HG03575 (cell line): ENCODE measurements at regions not wholly inside any gene's neighbourhood (a gene's known extent, or its start where the extent isn't known, plus 50 kb on each side); places are given as distances from the start of the nearest gene placed in this dataset.
"Not testable (repeated sequence)": the region's sequence is repeated elsewhere in the genome, so short reads cannot be mapped to it uniquely, and the experiment has no call there.

Source experiments
- ATAC-seq: cut with Tn5 transposase; IDR thresholded peaks from one replicate; pipeline ENCODE4 v1.9.1; 2021; ENCODE audit not compliant: unreplicated experiment, insufficient number of reproducible peaks, low FRiP score; ENCODE audit errors: extremely low read depth

DNA sequence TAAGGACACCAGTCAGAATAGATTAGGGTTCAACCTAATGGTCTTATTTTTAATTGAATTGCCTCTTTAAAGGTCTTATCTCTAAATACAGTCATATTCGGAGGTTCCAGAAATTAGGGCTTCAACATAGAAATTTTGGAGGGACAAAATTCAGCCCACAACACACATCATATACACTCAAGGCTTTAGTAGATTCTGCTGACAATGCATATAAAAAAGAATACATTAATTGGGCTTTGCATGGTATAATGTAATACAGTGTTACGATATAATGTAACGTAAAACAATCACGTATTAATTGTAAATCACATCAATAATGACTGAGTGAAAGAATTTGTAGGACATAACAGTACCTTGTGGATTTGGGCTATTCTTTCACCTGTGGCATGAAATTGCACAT lies 787.8 kb downstream of the STIM2 start:
- no peak for ATAC-seq

DNA sequence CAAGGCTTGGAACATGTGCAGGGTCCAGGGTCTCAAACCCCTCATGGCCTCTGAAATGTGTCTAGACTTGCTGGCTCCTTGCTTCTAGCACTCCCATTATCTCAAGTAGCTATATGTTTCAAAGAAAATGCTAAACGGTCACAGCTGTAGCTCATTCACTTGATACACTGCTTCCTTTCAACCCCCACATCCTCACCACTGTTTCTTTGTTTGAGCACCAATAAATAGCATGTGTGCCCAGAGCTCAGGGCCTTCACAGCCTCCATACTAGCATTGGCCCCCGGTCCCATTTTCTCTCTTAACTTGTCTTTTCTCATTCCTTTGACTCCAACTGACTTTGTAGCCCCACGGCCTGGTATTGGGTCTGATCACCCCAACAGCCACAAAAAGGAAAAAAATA lies 801.8 kb downstream of the STIM2 start:
- ATAC-seq, result no peak

DNA sequence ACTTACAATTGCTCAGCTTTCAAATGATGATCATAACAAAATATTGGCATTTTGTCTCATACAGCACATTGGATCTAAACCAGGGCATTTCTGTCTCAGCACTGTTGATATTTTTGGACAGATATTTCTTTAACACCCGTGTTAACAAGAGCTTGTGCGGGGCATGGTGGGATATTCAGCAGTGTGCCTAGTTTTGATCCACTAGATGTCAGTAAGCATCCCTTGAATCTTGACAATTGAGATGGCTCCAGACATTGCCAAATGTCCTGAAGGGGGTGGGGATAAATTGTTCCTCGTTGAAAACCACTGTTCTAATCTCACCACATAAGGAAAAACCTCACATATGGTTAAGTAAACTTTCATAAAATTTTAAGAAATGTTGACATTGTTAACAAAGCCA lies 806.3 kb downstream of the STIM2 start:
- ATAC-seq, result no peak

DNA sequence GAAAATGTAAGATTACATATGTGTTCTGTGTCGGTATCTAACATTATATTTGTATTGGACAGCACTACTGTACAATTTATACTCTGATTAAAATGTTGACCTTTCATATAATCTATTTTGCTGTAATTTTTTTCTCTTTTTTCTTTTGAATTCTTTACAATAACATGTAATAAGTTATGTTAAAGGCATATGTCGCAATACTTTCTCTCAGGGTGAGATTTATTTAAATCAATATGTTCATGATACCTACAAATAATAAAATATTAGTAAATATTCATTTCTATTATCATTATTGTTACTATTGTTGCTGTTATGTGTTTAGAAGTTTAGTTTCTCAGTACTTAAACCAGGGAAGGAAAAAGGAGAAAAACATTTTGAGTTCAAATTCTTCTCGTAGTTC lies 807.4 kb downstream of the STIM2 start:
- no peak for ATAC-seq

DNA sequence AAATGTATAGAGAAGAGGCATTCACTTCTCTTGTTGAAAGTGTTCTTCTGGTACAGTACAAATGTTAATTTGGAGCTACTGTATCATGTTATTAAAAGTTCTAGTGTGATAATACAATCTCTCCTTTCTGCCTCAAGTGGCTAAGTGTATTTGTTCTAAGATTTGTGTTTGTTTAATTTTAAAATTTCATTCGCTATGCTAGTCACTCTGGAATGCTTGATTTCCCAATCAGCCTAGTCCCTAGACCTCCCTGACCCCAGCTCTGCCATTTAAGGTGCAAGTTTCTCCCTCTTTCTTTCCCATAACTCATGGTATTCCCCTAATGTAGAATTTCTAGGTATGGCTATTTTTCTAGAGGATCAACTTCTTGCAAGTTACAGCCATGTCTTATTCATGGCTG lies 817.4 kb downstream of the STIM2 start:
- no peak for ATAC-seq

DNA sequence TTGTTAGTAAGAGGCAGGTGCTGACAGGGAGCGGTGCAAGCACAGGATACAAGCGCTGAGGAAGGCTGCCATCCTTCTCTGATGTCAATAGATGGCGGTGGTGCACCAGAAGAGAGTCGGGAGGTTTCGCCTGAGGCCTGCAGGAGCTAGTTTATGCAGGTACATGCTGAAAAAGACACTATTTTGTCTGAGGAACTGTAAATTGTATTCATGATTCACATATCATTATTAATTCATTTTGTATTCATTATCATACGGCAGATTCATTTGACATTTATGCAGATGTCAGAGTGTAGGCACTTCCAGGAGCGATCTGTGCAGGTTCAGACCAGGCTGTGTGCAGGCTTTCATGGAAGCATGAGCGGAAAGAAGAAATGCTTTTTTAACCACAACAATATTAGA lies 824.0 kb downstream of the STIM2 start:
- ATAC-seq, result peak; percentile 81

DNA sequence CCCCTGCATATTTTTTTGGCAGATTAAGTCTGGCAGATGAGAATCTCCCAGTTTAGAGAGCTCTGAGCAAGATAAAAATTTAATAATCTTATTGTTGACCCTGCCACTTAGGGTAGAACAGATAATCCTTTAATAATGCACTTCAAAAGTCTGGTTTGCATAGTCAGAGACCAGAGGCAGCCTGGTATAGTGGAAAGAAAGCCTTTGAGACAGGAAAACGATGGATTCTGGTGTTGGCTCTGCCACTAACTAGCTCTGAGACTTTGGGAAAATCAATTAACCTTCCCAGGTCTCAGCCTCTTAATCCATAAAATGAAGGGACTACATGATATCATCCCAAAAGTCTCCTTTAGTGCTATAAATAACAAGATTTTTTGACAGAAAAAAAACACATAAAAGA lies 824.5 kb downstream of the STIM2 start:
- ATAC-seq, result no peak

DNA sequence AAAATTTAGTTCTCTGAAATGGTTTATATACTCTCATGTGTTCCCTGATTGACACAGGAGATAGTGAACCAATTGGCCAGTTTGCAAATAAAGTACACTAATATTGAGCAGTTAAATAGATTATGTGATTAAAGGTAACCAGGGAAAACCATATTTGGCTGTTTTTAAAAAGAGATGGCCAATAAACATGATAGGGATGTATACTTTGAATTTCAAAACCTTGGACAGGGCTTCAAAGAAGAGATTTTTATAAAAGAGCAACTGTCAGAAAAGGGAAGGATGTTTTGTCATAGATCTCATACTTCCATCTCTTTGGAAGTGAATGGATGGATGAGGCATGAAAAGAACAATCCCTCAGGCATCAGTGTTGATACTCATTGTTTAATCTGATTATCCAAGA lies 825.3 kb downstream of the STIM2 start:
- no peak for ATAC-seq

DNA sequence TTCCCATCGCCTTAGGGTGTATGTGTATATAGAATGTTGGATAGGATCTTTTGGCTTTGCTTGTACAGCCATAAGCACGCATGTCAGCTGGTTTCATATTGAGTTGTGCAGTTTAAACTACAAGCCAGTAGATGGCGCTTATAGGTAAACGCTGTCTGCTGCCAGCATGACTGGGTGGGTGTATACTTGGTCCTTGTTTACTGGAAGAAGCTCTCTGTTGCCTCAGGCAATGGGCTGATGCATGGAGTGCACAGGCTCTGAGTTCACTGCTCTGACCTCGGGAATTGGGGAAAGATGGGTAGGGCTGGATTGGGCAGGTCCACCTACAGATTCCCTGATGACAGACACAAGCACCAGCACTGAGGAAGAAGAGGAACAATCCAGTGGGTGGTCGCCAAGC lies 831.5 kb downstream of the STIM2 start:
- peak; percentile 84 for ATAC-seq

DNA sequence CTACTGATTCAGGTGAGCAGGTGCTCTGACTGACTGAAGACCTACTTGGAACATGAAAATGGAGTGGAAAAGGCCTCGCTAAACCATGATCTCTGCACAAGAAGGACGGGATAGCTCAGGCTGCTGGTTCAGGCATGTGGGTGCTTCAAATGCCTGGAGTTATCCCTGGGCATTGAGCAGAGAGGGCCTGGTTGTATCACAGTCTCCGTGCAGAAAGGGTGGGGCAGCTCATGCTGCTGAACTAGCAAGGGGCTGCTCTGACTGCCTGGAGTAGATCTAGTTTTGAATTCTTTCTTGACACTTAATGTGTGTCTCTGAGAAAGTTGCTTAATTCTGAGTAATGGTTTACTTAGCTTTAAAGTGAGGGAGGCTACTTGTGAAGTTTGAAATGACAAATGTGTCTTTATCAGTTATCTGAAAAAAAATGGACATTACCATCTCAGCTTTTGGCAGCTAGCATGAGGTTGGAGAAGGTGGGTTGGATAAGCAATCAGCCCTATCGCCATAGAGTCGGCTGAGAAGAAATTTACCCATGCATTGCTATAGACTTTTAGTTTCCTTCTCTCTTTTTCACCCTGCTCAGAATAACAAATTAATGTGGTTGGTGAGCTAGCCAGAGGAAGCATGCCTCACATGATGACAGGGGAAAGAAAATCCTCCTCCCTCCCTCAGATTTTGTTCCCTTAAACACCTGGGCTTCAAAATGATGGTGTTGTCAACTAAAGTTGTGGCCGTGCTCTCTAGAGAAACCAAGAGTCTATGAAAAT lies 832.4 kb downstream of the STIM2 start:
- ATAC-seq, result no peak

DNA sequence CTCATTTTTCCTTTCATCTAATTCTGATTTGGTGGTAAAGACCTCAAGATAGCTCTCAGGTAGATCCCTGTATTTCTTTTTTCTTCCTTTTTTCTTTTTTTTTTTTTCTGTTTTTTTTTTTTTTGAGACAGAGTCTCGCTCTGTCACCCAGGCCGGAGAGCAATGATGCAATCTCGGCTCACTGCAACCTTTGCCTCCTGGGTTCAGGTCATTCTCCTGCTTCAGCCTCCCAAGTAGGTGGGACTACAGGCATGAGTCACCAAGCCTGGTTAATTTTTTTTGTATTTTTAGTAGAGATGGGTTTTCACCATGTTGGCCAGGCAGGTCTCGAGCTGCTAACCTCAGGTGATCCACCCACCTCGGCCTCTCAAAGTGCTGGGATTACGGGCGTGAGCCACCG lies 835.6 kb downstream of the STIM2 start:
- not testable (repeated sequence) for ATAC-seq

DNA sequence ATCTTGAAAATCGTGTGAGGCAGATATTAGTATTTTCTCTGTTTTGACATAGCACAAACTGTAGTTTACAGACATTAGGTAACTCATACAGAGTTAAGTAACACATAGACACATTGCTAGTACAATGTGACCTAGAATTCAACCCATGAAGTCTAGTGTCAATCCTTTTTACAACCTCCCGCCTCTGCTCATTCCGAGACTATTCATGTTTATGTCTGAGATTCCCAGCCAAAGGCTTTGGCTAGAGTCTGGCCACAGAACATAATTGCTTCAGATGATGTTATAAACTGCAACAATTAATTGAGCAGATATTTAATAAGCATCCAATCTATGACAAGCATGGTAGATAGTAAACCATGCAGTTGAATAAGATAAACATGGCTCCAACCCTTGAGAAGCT lies 841.0 kb downstream of the STIM2 start:
- ATAC-seq, result no peak

DNA sequence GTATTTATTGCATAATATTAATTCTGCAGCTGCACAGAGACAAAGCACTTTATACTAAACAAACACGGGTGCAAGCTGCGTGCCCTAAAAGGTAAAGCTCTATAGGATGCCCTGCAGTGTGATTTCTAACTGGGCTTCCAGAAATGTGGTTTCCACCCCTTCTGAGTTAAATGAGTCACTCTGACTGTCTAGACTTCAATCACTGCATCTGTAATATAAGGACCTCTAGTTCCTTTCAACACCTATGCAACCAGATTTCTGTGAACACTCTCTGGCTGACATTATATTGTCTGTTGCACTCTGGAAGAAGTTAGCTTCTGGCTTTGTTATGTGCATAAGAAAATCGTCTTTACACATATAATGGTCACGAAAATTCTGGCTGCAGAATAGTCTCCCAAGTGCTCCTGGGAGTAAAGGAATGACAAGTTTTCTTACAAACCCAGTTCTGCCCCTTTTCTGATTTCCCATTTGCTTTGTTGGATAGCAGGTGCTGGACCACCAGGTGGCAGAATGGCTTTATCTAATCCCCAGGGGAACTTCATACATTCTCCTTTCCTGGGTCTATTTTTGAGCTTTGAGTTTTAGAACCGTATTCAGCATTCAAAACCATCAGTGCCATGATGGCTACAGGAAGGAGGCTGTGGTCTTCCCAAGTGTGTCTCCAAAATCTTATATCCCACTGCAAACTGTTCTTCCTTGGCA lies 842.2 kb downstream of the STIM2 start:
- no peak for ATAC-seq

DNA sequence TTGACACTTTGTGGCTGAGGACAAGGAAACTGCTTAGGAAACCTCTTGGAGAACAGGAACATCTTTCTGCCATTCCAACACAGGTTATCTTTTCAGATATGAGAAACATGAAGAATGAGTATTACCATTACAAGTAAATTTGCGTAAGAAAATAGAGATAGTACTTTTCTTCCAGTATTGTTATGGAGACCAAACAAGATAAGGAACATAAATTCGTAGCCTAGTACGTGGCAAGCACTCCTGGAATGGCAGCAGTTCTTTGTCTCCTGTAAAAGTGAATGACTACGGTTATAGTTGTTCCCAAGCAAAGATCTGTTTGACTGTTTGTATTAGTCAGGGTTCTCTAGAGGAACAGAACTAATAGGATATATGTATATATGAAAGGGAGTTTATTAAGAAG lies 843.1 kb downstream of the STIM2 start:
- ATAC-seq, result no peak

DNA sequence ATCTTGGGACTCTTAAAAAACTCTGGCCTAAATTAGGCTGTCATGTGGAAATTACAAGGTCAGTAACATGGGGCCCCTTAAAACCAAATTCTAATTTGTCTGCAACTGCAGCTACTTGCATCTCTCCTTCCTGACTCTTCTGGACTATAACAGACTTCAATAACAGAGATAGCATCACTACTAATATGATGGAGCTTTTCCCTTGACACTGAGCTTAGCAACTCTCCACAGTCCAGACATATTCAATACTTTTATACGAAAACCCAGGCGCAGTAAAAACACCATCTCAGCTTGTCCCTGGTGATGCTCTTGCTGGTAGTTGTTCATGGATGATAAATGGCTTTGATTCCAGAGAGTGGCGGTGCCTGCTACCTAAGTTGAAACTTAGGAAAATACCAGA lies 850.4 kb downstream of the STIM2 start:
- ATAC-seq, result no peak

DNA sequence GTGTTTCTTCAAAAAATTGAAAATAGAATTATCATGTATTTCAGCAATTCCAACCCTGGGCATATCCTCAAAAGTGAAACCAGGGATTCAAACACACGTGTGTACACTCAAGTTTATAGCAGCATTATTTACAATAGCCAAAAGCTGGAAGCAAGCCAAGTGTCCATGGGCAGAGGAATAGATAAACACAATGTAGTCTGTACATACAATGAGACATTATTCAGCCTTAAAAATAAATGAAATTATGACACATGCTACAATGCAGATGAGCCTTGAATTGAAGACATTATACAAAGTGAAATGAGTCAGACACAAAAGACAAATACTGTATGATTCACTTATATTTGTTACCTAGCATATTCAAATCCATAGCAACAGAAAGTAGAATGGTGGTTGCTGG lies 853.4 kb downstream of the STIM2 start:
- ATAC-seq, result no peak

DNA sequence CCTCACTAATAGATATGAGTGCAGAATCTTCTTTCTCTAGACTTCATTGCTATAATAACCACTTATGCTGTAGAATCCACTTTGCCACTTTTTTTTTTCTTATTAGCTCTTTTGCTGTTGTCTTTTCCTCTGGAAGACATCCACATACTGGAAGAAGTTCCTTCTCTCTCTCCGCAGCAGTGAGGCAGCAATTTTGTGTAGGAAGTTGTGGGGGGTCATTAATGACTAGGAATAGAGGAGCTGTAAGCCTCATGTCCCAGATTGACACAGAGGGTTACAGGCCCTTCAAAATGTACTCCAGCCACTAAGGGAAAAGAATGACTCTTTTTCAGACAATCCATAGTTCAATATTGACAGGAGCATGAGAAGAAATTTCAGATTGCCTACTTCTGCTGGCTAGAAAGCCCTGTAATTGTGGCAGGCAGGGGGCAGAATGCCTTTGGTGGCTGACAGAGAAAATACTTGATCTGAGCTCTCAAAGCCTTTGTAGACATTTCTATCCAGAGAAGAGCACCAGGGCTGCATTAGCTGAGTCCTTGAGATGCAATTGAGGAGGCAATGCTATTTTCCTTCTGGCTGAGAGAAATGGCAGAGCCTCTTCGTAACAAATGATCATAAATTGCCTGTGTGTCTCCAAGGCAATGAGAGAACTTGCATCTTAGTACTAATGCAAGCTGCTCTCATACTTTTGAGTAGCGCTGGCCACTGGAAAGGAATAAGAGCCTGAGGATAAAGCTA lies 856.2 kb downstream of the STIM2 start:
- ATAC-seq, result no peak

DNA sequence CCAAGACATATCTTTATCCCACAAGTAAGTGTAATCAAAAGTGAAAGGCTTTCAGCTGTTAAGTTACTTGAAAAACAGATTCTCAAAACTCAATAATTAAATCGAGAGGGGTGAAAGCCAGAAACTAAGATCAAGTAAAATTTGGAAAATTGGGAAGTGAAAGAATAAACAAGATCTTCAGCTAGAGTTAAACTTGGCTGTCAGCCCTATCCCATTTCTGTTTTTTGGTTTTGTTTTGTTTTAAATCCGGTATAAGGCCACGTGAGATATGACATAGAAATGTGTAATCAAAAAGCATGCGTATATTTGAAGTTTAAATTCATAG lies 856.8 kb downstream of the STIM2 start:
- ATAC-seq, result no peak

DNA sequence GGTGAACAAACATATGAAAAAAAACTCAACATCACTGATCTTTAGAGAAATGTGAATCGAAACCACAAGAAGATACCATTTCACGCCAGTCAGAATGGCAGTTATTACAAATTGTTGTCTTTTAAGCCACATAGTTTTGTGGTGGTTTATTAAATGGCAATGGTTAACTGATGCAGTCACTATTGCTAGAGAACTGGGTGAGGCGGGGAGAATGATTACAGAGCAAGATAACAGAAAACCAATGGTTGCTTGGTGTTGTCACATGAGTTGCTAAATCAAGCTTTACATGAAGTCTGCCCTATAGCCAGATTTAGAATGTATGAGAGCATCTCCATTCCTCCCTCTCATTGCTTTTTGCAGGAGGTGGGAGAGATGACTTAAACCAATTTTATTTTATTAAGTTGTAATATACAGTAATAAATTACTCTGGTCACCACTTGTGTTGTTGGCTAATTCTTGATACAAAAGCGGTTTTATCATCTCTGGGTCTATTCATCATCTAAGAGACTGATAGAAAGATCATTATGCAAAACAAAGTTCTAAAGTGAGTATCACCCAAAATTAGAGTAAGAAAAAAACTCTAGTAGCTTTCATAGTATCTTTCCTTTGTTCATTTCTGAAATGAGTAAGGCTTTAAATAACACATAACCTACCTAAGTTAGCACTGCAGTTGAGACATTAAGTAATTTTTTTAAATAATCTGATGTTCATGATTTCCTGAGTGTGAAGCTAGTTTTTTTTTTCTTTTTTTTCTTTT lies 859.5 kb downstream of the STIM2 start:
- no peak for ATAC-seq

DNA sequence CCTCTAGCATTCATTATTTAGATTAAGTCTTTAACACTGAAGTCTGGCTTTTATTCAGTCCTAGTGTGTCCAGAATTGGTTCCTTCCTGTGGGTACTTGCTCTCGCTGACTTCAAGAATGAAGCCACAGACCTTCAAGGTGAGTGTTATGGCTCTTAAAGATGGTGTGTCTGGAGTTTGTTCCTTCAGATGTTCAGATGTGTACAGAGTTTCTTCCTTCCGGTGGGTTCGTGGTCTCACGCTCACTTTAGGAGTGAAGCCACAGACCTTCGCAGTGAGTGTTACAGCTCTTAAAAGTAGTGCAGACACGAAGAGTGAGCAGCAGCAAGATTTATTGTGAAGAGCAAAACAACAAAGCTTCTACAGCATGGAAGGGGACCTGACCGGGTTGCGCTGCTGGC lies 860.6 kb downstream of the STIM2 start:
- ATAC-seq, result no peak
